ENCODE measurements at regions not wholly inside any gene's neighbourhood (a gene's known extent, or its start where the extent isn't known, plus 50 kb on each side); places are given as distances from the start of the nearest gene placed in this dataset.

DNA sequence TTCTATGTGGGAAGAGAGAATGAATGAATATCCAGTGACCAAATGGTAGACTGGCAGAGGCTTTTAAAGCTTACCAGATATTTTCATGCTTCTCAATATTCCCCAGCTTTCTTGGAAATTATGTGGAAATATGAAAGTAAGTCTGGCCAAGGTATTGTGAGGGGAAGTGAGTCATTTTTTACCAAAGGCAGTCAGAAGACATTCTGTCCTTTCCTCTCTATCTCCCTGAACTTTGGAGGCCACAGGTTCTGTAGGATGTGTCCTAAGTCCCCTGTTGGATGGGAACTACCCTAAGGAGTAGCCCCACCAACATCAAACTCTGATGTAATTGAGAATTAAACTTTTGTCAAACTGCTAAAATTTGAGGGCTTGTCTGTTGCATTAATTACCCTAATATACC is 593.8 kb upstream of the NRSN1 start:
- Mint-ChIP-seq H3K4me1 (peaks cover 14% of the 10 kb centered on the region), H3K4me3 (no peak overlapping the region), H3K27me3 (ENCODE audit: low read depth) (no peaks in the 10 kb centered on the region; the same call in 1 of the 2 replicates), H3K9me3 (peaks cover 7% of the 10 kb centered on the region; the same call in 1 of the 2 replicates), H3K36me3 (no peaks in the 10 kb centered on the region), H3K27ac (no peak overlapping the region)
- ChIA-PET POLR2A (no interaction called here), CTCF (interaction anchor here (0.7 kb wide), 1 partner anchor 17 kb away, joined by 3 read pairs; no protein-coding TSS in a partner anchor)
- ATAC-seq (no peak), DNase-seq (ENCODE audit: low spot score) (no peak)
- TF ChIP-seq NFYB (CRISPR knock-in tag; conservative IDR thresholded peaks at IDR 0.05; ENCODE audit: low read depth) (no peak), ZNF317 (CRISPR knock-in tag; IDR thresholded peaks at IDR 0.05; ENCODE audit: borderline replicate concordance, low read depth) (no peak), OVOL2 (CRISPR knock-in tag; IDR thresholded peaks at IDR 0.05; ENCODE audit: borderline replicate concordance) (no peak)
- TF ChIP-seq, protein P1, sequence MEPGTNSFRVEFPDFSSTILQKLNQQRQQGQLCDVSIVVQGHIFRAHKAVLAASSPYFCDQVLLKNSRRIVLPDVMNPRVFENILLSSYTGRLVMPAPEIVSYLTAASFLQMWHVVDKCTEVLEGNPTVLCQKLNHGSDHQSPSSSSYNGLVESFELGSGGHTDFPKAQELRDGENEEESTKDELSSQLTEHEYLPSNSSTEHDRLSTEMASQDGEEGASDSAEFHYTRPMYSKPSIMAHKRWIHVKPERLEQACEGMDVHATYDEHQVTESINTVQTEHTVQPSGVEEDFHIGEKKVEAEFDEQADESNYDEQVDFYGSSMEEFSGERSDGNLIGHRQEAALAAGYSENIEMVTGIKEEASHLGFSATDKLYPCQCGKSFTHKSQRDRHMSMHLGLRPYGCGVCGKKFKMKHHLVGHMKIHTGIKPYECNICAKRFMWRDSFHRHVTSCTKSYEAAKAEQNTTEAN (CRISPR knock-in tag; IDR thresholded peaks at IDR 0.05): no peak

DNA sequence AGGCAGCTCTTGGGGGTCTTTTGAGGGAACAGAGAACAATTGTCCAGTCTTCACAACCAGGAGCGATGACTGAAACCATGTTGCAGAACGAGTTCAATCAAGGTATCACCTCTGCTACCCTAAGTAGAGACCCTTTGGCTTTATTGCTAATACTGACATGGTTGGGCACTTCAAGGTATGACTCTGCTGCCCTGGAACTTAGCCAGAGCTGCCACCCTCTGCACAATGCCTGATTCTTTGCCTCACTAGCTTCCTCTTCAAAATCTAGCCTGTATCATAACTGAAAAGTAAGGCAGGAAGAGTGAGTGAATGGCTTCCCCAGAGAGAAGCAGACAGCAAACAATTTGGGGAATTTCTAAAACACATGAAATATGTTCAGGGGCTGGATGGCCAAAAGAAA is 592.7 kb upstream of the NRSN1 start:
- ATAC-seq: no peak
- H3K36me3 Mint-ChIP-seq: no peaks in the 10 kb centered on the region
- H3K4me1 Mint-ChIP-seq: peaks cover 19% of the 10 kb centered on the region
- no peak overlapping the region for H3K27ac Mint-ChIP-seq
- H3K9me3 Mint-ChIP-seq: peaks cover 7% of the 10 kb centered on the region; the same call in 1 of the 2 replicates
- CTCF ChIA-PET: no interaction called here
- POLR2A ChIA-PET: no interaction called here
- no peak overlapping the region for H3K4me3 Mint-ChIP-seq
- TF ChIP-seq SOX15 (CRISPR knock-in tag; IDR thresholded peaks at IDR 0.05): no peak
- TF ChIP-seq, protein P2, sequence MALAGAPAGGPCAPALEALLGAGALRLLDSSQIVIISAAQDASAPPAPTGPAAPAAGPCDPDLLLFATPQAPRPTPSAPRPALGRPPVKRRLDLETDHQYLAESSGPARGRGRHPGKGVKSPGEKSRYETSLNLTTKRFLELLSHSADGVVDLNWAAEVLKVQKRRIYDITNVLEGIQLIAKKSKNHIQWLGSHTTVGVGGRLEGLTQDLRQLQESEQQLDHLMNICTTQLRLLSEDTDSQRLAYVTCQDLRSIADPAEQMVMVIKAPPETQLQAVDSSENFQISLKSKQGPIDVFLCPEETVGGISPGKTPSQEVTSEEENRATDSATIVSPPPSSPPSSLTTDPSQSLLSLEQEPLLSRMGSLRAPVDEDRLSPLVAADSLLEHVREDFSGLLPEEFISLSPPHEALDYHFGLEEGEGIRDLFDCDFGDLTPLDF (CRISPR knock-in tag; IDR thresholded peaks at IDR 0.05): no peak
- no peak for TF ChIP-seq ZNF671 (CRISPR knock-in tag; IDR thresholded peaks at IDR 0.05)
- no peak for TF ChIP-seq KAT7 (CRISPR knock-in tag; IDR thresholded peaks at IDR 0.05; ENCODE audit: borderline replicate concordance)
- no peak for TF ChIP-seq OVOL2 (CRISPR knock-in tag; IDR thresholded peaks at IDR 0.05; ENCODE audit: borderline replicate concordance)
- TF ChIP-seq, protein P3, sequence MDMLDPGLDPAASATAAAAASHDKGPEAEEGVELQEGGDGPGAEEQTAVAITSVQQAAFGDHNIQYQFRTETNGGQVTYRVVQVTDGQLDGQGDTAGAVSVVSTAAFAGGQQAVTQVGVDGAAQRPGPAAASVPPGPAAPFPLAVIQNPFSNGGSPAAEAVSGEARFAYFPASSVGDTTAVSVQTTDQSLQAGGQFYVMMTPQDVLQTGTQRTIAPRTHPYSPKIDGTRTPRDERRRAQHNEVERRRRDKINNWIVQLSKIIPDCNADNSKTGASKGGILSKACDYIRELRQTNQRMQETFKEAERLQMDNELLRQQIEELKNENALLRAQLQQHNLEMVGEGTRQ (CRISPR knock-in tag; IDR thresholded peaks at IDR 0.05): no peak
- TF ChIP-seq, protein P4, sequence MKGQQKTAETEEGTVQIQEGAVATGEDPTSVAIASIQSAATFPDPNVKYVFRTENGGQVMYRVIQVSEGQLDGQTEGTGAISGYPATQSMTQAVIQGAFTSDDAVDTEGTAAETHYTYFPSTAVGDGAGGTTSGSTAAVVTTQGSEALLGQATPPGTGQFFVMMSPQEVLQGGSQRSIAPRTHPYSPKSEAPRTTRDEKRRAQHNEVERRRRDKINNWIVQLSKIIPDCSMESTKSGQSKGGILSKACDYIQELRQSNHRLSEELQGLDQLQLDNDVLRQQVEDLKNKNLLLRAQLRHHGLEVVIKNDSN (CRISPR knock-in tag; IDR thresholded peaks at IDR 0.05): no peak
- no peak for TF ChIP-seq RORB (CRISPR knock-in tag; IDR thresholded peaks at IDR 0.05)
- no peak for TF ChIP-seq ETV6 (CRISPR knock-in tag; IDR thresholded peaks at IDR 0.05)
- TF ChIP-seq, protein P5, sequence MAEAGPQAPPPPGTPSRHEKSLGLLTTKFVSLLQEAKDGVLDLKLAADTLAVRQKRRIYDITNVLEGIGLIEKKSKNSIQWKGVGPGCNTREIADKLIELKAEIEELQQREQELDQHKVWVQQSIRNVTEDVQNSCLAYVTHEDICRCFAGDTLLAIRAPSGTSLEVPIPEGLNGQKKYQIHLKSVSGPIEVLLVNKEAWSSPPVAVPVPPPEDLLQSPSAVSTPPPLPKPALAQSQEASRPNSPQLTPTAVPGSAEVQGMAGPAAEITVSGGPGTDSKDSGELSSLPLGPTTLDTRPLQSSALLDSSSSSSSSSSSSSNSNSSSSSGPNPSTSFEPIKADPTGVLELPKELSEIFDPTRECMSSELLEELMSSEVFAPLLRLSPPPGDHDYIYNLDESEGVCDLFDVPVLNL (CRISPR knock-in tag; IDR thresholded peaks at IDR 0.05; ENCODE audit: borderline replicate concordance, low read depth): no peak
- TF ChIP-seq TP53 (CRISPR knock-in tag; IDR thresholded peaks at IDR 0.05): no peak
- TF ChIP-seq, protein P6, sequence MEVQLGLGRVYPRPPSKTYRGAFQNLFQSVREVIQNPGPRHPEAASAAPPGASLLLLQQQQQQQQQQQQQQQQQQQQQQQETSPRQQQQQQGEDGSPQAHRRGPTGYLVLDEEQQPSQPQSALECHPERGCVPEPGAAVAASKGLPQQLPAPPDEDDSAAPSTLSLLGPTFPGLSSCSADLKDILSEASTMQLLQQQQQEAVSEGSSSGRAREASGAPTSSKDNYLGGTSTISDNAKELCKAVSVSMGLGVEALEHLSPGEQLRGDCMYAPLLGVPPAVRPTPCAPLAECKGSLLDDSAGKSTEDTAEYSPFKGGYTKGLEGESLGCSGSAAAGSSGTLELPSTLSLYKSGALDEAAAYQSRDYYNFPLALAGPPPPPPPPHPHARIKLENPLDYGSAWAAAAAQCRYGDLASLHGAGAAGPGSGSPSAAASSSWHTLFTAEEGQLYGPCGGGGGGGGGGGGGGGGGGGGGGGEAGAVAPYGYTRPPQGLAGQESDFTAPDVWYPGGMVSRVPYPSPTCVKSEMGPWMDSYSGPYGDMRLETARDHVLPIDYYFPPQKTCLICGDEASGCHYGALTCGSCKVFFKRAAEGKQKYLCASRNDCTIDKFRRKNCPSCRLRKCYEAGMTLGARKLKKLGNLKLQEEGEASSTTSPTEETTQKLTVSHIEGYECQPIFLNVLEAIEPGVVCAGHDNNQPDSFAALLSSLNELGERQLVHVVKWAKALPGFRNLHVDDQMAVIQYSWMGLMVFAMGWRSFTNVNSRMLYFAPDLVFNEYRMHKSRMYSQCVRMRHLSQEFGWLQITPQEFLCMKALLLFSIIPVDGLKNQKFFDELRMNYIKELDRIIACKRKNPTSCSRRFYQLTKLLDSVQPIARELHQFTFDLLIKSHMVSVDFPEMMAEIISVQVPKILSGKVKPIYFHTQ (CRISPR knock-in tag; IDR thresholded peaks at IDR 0.05): no peak
- TF ChIP-seq, protein P7, sequence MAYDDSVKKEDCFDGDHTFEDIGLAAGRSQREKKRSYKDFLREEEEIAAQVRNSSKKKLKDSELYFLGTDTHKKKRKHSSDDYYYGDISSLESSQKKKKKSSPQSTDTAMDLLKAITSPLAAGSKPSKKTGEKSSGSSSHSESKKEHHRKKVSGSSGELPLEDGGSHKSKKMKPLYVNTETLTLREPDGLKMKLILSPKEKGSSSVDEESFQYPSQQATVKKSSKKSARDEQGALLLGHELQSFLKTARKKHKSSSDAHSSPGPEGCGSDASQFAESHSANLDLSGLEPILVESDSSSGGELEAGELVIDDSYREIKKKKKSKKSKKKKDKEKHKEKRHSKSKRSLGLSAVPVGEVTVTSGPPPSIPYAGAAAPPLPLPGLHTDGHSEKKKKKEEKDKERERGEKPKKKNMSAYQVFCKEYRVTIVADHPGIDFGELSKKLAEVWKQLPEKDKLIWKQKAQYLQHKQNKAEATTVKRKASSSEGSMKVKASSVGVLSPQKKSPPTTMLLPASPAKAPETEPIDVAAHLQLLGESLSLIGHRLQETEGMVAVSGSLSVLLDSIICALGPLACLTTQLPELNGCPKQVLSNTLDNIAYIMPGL (CRISPR knock-in tag; IDR thresholded peaks at IDR 0.05): no peak
- no peak for TF ChIP-seq CREB1 (CRISPR knock-in tag; IDR thresholded peaks at IDR 0.05)
- TF ChIP-seq, protein P8, sequence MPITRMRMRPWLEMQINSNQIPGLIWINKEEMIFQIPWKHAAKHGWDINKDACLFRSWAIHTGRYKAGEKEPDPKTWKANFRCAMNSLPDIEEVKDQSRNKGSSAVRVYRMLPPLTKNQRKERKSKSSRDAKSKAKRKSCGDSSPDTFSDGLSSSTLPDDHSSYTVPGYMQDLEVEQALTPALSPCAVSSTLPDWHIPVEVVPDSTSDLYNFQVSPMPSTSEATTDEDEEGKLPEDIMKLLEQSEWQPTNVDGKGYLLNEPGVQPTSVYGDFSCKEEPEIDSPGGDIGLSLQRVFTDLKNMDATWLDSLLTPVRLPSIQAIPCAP (CRISPR knock-in tag; IDR thresholded peaks at IDR 0.05): no peak
- TF ChIP-seq, protein P9, sequence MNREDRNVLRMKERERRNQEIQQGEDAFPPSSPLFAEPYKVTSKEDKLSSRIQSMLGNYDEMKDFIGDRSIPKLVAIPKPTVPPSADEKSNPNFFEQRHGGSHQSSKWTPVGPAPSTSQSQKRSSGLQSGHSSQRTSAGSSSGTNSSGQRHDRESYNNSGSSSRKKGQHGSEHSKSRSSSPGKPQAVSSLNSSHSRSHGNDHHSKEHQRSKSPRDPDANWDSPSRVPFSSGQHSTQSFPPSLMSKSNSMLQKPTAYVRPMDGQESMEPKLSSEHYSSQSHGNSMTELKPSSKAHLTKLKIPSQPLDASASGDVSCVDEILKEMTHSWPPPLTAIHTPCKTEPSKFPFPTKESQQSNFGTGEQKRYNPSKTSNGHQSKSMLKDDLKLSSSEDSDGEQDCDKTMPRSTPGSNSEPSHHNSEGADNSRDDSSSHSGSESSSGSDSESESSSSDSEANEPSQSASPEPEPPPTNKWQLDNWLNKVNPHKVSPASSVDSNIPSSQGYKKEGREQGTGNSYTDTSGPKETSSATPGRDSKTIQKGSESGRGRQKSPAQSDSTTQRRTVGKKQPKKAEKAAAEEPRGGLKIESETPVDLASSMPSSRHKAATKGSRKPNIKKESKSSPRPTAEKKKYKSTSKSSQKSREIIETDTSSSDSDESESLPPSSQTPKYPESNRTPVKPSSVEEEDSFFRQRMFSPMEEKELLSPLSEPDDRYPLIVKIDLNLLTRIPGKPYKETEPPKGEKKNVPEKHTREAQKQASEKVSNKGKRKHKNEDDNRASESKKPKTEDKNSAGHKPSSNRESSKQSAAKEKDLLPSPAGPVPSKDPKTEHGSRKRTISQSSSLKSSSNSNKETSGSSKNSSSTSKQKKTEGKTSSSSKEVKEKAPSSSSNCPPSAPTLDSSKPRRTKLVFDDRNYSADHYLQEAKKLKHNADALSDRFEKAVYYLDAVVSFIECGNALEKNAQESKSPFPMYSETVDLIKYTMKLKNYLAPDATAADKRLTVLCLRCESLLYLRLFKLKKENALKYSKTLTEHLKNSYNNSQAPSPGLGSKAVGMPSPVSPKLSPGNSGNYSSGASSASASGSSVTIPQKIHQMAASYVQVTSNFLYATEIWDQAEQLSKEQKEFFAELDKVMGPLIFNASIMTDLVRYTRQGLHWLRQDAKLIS (CRISPR knock-in tag; IDR thresholded peaks at IDR 0.05; ENCODE audit: borderline replicate concordance): no peak
- no peak for TF ChIP-seq ZNF232 (CRISPR knock-in tag; IDR thresholded peaks at IDR 0.05)
- no peaks in the 10 kb centered on the region; the same call in 1 of the 2 replicates for H3K27me3 Mint-ChIP-seq (ENCODE audit: low read depth)
- DNase-seq (ENCODE audit: low spot score): no peak
